Mesothelial cell of epicardium (in vitro differentiated cells): ENCODE measurements at regions not wholly inside any gene's neighbourhood (a gene's known extent, or its start where the extent isn't known, plus 50 kb on each side); places are given as distances from the start of the nearest gene placed in this dataset.

ENCODE experiments used
- DNase-seq, 2 experiments: peaks; one replicate each; pipeline ENCODE4 v3.0.0; 2021; ENCODE audit warnings: low spot score in 2 of 2; ENCODE audit not compliant: unreplicated experiment in 2 of 2
- H3K27ac Mint-ChIP-seq: 2 replicates; pipeline ENCODE4 v1.8.0; 2021; ENCODE audit warnings: mixed read lengths
- H3K27me3 Mint-ChIP-seq: 2 replicates; pipeline ENCODE4 v1.8.0; 2021; ENCODE audit warnings: low read depth, mixed read lengths
- H3K36me3 Mint-ChIP-seq: 2 replicates; pipeline ENCODE4 v1.8.0; 2021; ENCODE audit warnings: mixed read lengths
- H3K4me1 Mint-ChIP-seq: 2 replicates; pipeline ENCODE4 v1.8.0; 2021; ENCODE audit warnings: mixed read lengths
- H3K4me3 Mint-ChIP-seq: 2 replicates; pipeline ENCODE4 v1.8.0; 2021; ENCODE audit warnings: mild to moderate bottlenecking, moderate library complexity, mixed read lengths
- H3K9me3 Mint-ChIP-seq: 2 replicates; pipeline ENCODE4 v1.8.0; 2021; ENCODE audit warnings: mixed read lengths
- CTCF ChIP-seq: fragments of 200-600 bp; sonication (generic); IDR thresholded peaks from one replicate; pipeline ENCODE4 v1.5.0; 2021; ENCODE audit warnings: antibody characterized with exemption; ENCODE audit not compliant: unreplicated experiment

- Mint-ChIP-seq H3K4me1 (peaks cover 11% of the 10 kb centered on the region), H3K27me3 (no peaks in the 10 kb centered on the region), H3K9me3 (peaks cover 19% of the 10 kb centered on the region), H3K27ac (no peak overlapping the region), H3K4me3 (no peak overlapping the region), H3K36me3 (peaks cover 16% of the 10 kb centered on the region)
- TF ChIP-seq CTCF, result no peak
- no peak for DNase-seq
Observed at GRCh38 chr11:10918698-10919097, 60.8 kb upstream of the ZBED5 start.

- no peak for DNase-seq
- TF ChIP-seq CTCF, result no peak
- Mint-ChIP-seq H3K4me1 (peaks cover 10% of the 10 kb centered on the region), H3K36me3 (peaks cover 16% of the 10 kb centered on the region), H3K27me3 (no peaks in the 10 kb centered on the region), H3K4me3 (no peak overlapping the region), H3K9me3 (peaks cover 19% of the 10 kb centered on the region), H3K27ac (no peak overlapping the region)
Observed at GRCh38 chr11:10918275-10918674, 60.4 kb upstream of the ZBED5 start.

- Mint-ChIP-seq H3K9me3 (peaks cover 19% of the 10 kb centered on the region), H3K4me1 (peaks cover 6% of the 10 kb centered on the region), H3K4me3 (no peak overlapping the region), H3K27ac (no peak overlapping the region), H3K27me3 (no peaks in the 10 kb centered on the region), H3K36me3 (peaks cover 16% of the 10 kb centered on the region)
- TF ChIP-seq CTCF, result no peak
- no peak for DNase-seq
Observed at GRCh38 chr11:10917802-10918201, 59.9 kb upstream of the ZBED5 start.

GRCh38 chr11:10916665-10917064 lies 58.8 kb upstream of the ZBED5 start:
- Mint-ChIP-seq H3K36me3 (peaks cover 16% of the 10 kb centered on the region), H3K27me3 (no peaks in the 10 kb centered on the region), H3K4me1 (peaks cover 9% of the 10 kb centered on the region), H3K4me3 (no peak overlapping the region), H3K27ac (no peak overlapping the region), H3K9me3 (peaks cover 19% of the 10 kb centered on the region)
- no peak for DNase-seq
- TF ChIP-seq CTCF, result no peak

- Mint-ChIP-seq H3K27ac (no peak overlapping the region), H3K4me1 (peaks cover 21% of the 10 kb centered on the region), H3K4me3 (no peak overlapping the region), H3K9me3 (peaks cover 19% of the 10 kb centered on the region), H3K36me3 (peaks cover 16% of the 10 kb centered on the region), H3K27me3 (no peaks in the 10 kb centered on the region)
- DNase-seq, result no peak
- TF ChIP-seq CTCF, result no peak
Observed at GRCh38 chr11:10914050-10914449, 56.2 kb upstream of the ZBED5 start.

GRCh38 chr11:10913075-10913474 lies 55.2 kb upstream of the ZBED5 start:
- TF ChIP-seq CTCF, result no peak
- DNase-seq, result no peak
- Mint-ChIP-seq H3K27me3 (no peaks in the 10 kb centered on the region), H3K4me3 (no peak overlapping the region), H3K36me3 (peaks cover 8% of the 10 kb centered on the region), H3K4me1 (peaks cover 28% of the 10 kb centered on the region), H3K27ac (no peak overlapping the region), H3K9me3 (peaks cover 11% of the 10 kb centered on the region)
